ENCODE measurements at regions not wholly inside any gene's neighbourhood (a gene's known extent, or its start where the extent isn't known, plus 50 kb on each side); places are given as distances from the start of the nearest gene placed in this dataset.

GRCh38 chr3:152677491-152677890 lies 157.4 kb upstream of the P2RY1 start:
- TF ChIP-seq POLR2AphosphoS5 (IDR thresholded peaks at IDR 0.05), result no peak
- TF ChIP-seq, protein P1, sequence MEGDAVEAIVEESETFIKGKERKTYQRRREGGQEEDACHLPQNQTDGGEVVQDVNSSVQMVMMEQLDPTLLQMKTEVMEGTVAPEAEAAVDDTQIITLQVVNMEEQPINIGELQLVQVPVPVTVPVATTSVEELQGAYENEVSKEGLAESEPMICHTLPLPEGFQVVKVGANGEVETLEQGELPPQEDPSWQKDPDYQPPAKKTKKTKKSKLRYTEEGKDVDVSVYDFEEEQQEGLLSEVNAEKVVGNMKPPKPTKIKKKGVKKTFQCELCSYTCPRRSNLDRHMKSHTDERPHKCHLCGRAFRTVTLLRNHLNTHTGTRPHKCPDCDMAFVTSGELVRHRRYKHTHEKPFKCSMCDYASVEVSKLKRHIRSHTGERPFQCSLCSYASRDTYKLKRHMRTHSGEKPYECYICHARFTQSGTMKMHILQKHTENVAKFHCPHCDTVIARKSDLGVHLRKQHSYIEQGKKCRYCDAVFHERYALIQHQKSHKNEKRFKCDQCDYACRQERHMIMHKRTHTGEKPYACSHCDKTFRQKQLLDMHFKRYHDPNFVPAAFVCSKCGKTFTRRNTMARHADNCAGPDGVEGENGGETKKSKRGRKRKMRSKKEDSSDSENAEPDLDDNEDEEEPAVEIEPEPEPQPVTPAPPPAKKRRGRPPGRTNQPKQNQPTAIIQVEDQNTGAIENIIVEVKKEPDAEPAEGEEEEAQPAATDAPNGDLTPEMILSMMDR (IDR thresholded peaks at IDR 0.05), result no peak

All from upper lobe of left lung (tissue), 4 donors.